Stimulated activated CD8-positive, alpha-beta memory T cell treated with anti-CD3 and anti-CD28 coated beads, Interleukin-4, amount 100 ng/mL, for 48 hours (primary cell): ENCODE measurements at regions not wholly inside any gene's neighbourhood (a gene's known extent, or its start where the extent isn't known, plus 50 kb on each side); places are given as distances from the start of the nearest gene placed in this dataset.

Experiments
- DNase-seq: peaks from one replicate; pipeline ENCODE4 v3.0.0-alpha.2; 2020

- DNase-seq, result no peak
Observed at GRCh38 chr18:76771192-76771799, 51.1 kb upstream of the ZNF236 start.

DNA sequence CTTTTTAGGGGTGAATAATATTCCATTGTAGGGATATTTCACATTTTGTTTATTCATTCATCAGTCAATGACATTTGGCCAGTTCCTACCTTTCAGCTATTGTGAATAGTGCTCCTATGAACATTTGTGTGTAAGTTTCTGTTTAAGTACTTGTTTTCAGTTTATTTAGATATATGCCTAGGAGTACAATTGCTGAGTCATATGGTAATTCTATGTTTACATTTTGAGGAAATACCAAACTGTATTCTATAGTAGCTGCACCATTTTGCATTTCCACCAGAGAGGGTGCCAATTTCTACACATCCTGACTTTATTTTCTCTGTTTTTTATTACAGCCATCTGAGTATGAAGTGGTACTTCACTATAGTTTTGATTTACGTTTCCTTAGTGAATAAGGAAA lies 54.4 kb upstream of the ZNF236 start:
- DNase-seq, result no peak

- DNase-seq, result no peak
Observed at GRCh38 chr18:76766429-76766828, 55.9 kb upstream of the ZNF236 start.

- no peak for DNase-seq
Observed at GRCh38 chr18:76765649-76766048, 56.7 kb upstream of the ZNF236 start.

GRCh38 chr18:76764291-76764901 lies 58.0 kb upstream of the ZNF236 start:
- no peak for DNase-seq

- no peak for DNase-seq
Observed at GRCh38 chr18:76759056-76759455, 63.3 kb upstream of the ZNF236 start.

- DNase-seq, result no peak
Observed at GRCh38 chr18:76757925-76758324, 64.4 kb upstream of the ZNF236 start.

DNA sequence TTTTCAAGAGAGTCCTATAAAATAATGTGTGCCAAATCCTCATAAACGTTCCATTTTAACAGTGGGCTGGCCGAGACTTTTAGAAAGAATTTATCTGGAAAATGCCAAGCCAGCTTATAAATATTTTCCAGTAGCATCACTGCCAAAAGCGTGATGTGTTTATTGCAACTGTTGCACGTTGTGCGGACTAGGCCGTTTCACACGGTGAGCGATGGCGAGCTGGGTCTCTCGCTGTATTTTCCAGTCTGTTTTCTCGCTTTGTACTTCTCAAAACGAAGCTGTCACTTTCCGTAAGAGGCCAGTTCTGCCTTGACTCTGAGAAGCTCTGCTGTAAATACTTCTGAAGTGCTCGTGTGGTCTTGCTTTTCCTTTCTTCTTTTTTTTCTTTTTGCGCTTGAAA lies 65.0 kb upstream of the ZNF236 start:
- DNase-seq, result no peak

- no peak for DNase-seq
Observed at GRCh38 chr18:76756531-76757253, 65.7 kb upstream of the ZNF236 start.

GRCh38 chr18:76754351-76754750 lies 68.0 kb upstream of the ZNF236 start:
- DNase-seq, result no peak

DNA sequence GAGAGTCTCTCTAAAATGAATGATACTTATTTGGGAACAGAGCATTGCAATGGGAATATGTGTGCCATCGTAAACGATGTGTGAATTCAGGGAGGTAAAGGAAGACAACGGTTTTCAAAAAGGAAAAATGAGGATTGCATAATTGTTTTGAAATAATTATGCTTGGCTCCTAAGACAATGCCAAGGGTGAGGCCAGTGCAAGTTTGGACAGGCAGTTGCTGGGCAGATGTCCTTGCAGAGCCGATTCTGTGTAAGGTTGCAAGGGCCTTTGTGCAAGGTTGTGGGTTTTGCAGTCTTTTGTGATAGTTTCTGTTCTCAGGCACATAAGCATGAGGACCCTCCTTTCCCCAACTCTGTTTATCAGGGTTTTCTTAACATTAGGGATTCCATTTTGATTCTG lies 70.0 kb upstream of the ZNF236 start:
- DNase-seq, result no peak

GRCh38 chr18:76750917-76751890 lies 71.2 kb upstream of the ZNF236 start:
- no peak for DNase-seq

DNA sequence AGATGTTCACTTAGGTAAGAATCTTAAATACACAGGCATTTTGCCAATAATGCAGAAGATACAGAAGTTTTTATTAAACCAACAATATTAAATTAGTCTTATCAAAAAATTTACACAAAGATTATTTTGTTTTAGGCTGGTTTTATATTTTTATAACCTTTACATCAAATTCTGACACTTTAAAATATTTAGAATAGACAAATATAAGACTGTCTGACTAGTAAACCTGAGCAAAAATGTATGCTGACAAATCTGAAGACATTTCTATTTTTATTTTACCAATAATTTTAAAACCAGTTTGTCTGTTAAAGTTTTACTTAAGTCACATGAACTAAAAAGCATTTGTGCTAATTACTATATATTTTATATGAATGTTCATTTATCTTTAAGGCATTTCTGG lies 72.1 kb upstream of the ZNF236 start:
- no peak for DNase-seq

GRCh38 chr18:76747676-76748075 lies 74.7 kb upstream of the ZNF236 start:
- DNase-seq, result no peak

DNA sequence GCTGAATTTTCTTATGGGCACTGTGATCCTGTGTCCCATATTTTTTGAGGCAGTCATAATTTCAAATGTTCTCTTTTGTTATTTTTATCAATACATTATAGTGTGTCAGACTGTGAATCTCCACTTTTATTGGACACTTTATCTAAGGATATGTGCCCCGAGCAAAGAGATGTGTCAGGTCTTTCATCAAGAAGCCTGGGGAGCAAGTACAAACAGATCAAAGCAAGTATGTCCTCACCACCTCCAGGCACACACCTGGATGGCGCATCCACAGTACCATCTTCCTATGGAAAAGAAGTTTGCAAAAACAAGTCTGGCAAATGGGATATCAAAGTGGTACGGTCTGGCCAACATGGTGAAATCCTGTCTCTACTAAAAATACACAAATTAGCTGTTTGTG lies 81.0 kb upstream of the ZNF236 start:
- no peak for DNase-seq

DNA sequence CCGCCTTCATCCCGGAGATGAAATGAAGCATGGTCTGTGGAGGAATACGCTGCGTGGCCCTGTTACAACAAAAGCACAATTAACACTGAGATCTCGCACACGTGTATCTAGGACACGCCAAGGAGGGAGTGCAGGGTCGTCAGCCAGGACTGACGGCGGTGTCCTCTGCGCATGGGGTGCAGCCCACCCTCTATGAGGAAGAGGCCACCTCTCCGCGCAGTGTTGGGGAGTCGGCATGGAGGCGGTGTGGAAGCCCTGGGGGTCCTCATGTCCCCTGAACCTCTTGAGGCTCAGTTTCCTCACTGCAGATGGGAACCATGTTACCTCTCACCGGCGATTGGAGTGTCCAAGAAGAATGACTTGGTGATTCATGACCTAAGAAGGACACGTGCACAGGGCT lies 86.0 kb upstream of the ZNF236 start:
- no peak for DNase-seq

- no peak for DNase-seq
Observed at GRCh38 chr18:76730901-76731300, 91.5 kb upstream of the ZNF236 start.

DNA sequence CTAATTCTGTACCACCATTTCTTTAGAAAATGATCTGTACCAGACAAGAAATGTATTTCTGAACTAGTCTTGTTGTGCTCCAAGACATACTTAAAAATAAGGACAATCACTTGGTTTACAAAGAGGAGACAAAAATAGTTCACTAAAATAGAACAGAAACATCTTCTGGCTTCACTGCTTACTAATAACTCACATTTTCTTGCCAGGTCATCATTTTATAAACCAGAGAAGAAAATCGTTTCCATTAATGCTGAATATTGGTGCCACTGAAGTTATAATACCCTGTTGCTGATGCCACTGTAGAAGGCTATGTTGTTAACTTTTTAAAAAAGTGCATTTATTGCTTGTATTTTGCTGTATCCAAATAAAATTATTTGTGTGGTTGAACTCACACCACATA lies 94.8 kb upstream of the ZNF236 start:
- DNase-seq, result no peak

DNA sequence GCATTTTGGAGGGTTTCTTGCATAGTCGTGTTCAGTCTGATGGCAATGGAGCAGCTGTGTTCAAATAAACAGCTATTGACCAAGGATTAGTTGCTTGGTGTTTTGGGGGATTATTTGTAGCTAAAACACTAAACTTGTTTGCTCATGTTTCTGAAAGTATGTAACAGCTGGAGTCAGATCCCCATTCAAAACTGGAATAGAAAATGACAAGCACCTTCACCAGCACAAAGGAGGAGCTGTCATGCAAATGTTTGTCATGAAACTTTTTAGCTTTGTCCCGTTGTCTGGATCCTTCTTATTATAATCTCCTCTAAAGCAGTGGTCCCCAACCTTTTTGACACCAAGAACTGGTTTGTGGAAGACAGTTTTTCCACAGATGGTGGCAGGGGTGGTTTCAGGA lies 96.9 kb upstream of the ZNF236 start:
- DNase-seq, result no peak

DNA sequence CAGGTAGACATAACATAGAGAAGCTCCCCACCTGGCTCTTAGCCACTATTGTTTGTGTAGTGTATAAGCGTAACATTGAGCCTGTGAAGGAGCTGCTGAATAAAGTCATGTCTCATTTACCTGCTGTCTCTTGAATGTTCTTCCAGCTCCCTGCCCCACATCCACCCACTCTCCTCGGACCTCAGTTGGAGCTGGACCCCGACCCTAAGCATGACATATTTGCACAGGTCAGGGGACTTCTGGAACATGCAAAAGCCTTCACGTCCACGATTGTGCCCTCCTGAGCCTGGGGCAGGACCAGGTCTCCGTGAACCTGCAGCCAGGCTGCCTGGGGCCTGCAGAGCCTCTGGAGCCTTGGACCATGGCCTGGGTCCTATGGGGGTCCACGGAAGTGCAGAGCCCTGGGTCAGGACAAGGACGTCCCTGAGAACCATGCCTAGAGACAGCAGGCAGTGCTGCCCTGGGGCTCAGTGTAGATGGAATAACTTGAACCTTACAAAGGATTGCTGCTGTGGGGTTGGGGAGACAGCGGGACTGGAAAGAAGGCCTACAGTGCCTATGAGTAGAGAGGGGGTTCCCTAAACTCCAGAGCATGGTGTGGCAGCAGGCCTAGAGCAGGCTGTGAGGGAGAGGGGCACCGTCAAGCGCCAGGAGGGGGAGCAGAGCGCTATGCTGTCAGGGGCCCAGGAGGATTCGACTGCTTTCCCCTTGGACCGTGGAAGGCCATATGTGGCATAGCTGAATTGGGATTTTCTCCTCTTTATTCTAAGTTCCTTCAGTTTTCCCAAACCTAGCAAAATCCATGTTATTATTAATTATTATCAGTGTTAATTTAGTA lies 99.9 kb upstream of the ZNF236 start:
- DNase-seq, result no peak

- DNase-seq, result peak; percentile 72
Observed at GRCh38 chr18:76721207-76721996, 101.0 kb upstream of the ZNF236 start.

- DNase-seq, result no peak
Observed at GRCh38 chr18:76720683-76721082, 101.7 kb upstream of the ZNF236 start.
